Hepatocyte (in vitro differentiated cells): ENCODE measurements at regions not wholly inside any gene's neighbourhood (a gene's known extent, or its start where the extent isn't known, plus 50 kb on each side); places are given as distances from the start of the nearest gene placed in this dataset.

ENCODE experiments used
- EZH2phosphoT487 ChIP-seq: fragments of 200-600 bp; sonication (generic); IDR thresholded peaks from one replicate; pipeline ENCODE4 v1.6.1; 2018; ENCODE audit warnings: antibody characterized with exemption, mild to moderate bottlenecking, low read depth, moderate library complexity; ENCODE audit not compliant: unreplicated experiment, severe bottlenecking
- TF ChIP-seq, protein P1 (sequence below): fragments of 200-600 bp; sonication (generic); IDR thresholded peaks from 2 replicates; pipeline ENCODE4 v1.5.1; 2016; ENCODE audit warnings: antibody characterized with exemption, mild to moderate bottlenecking; ENCODE audit not compliant: poor library complexity

DNA sequence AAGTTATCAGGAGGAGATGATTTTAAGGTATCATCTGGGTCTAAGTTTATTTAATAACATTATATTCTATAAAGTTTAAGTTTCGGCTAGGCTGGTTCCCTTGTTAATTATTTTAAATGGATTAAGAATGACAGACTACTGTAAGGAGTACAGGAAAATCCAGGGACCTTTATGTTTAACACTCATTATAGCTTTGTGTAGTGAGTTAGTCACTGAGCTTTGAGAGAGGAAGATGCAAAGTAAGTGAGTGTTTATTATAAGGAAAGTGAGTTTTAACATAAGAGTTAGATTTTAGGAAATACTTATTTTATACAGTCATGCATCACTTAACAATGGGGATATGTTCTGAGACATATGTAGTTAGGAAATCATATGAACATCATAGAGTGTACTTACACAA is 485.5 kb downstream of the MMUT start:
- TF ChIP-seq, protein P1, sequence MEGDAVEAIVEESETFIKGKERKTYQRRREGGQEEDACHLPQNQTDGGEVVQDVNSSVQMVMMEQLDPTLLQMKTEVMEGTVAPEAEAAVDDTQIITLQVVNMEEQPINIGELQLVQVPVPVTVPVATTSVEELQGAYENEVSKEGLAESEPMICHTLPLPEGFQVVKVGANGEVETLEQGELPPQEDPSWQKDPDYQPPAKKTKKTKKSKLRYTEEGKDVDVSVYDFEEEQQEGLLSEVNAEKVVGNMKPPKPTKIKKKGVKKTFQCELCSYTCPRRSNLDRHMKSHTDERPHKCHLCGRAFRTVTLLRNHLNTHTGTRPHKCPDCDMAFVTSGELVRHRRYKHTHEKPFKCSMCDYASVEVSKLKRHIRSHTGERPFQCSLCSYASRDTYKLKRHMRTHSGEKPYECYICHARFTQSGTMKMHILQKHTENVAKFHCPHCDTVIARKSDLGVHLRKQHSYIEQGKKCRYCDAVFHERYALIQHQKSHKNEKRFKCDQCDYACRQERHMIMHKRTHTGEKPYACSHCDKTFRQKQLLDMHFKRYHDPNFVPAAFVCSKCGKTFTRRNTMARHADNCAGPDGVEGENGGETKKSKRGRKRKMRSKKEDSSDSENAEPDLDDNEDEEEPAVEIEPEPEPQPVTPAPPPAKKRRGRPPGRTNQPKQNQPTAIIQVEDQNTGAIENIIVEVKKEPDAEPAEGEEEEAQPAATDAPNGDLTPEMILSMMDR: no peak
- no peak for TF ChIP-seq EZH2phosphoT487
